ENCODE measurements at regions not wholly inside any gene's neighbourhood (a gene's known extent, or its start where the extent isn't known, plus 50 kb on each side); places are given as distances from the start of the nearest gene placed in this dataset.

GRCh38 chr9:25353783-25354182 lies 324.5 kb downstream of the TUSC1 start:
- H3K23ac ChIP-seq (ENCODE audit: low read depth, low read length, poor library complexity) = no peak overlapping the region
- H2BK15ac ChIP-seq (ENCODE audit: low read length) = no peak overlapping the region
- no peaks in the 10 kb centered on the region for H3K27me3 ChIP-seq (ENCODE audit: control insufficient read depth in 3 of 3, insufficient read depth in 3 of 3, low read depth in 1 of 3, low read length in 3 of 3)
- H3K9me3 ChIP-seq (replicated peaks in 1 of 2; ENCODE audit: control insufficient read depth in 2 of 2, insufficient read depth in 1 of 2, low read depth in 1 of 2, low read length in 2 of 2) = peaks cover 0 to 6% of the 10 kb centered on the region in 2 donors
- no peak overlapping the region for H3K4ac ChIP-seq (ENCODE audit: low read length)
- no peak overlapping the region for H2BK120ac ChIP-seq (ENCODE audit: low read depth, low read length)
- DNase-seq (ENCODE audit: low spot score) = no peak
- H3K4me1 ChIP-seq (ENCODE audit: control insufficient read depth in 2 of 2, insufficient read depth in 1 of 2, low read depth in 1 of 2, low read length in 2 of 2) = no peaks in the 10 kb centered on the region
- no peak overlapping the region for H2AK5ac ChIP-seq (ENCODE audit: low read depth, low read length)
- no peak overlapping the region for H4K8ac ChIP-seq (ENCODE audit: low read depth, low read length)
- H3K14ac ChIP-seq (ENCODE audit: low read length) = no peak overlapping the region
- H3K4me3 ChIP-seq (ENCODE audit: low read length in 2 of 2) = no peak overlapping the region
- no peaks in the 10 kb centered on the region for H3K36me3 ChIP-seq (replicated peaks in 1 of 2; ENCODE audit: control insufficient read depth in 2 of 2, insufficient read depth in 2 of 2, low read length in 2 of 2)
- H3K18ac ChIP-seq (ENCODE audit: low read length) = no peak overlapping the region
- H3K9ac ChIP-seq (ENCODE audit: low read depth, low read length, poor library complexity) = no peak overlapping the region
- WGBS, 2 donors (ENCODE audit: extremely low coverage in 2 of 2, insufficient read length in 2 of 2, insufficient replicate concordance in 1 of 2) = no CpG with 5 or more reads among the region's 1 CpG
- H2BK5ac ChIP-seq (ENCODE audit: low read length) = no peak overlapping the region
- no peak overlapping the region for H3K4me2 ChIP-seq (ENCODE audit: insufficient read depth, low read length, poor library complexity, severe bottlenecking)
- H3K79me1 ChIP-seq (ENCODE audit: low read depth, low read length) = no peaks in the 10 kb centered on the region
- H2AFZ ChIP-seq (ENCODE audit: low read length) = no peak overlapping the region
- no peak overlapping the region for H3K27ac ChIP-seq (replicated peaks; ENCODE audit: low read length)
- no peak overlapping the region for H2BK12ac ChIP-seq (ENCODE audit: low read length)
- H4K91ac ChIP-seq (ENCODE audit: low read depth, low read length, poor library complexity) = no peak overlapping the region

DNA sequence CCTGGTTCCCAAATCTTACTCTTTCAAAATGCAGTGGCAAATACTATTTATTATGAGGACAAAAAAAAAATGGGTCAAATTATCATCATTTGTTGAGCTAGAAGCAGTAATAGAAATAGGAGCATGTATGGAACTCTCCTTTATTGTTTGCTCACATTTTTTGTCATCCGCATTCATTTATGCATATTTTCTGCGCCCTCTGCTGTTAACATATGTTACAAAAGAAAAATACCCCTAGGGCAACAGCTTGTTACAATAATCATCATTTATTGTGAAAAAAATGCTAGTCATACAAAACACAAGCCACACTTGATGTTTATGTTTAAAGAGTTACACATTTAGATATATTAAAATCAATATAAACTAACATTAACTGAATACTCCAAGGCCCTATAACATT lies 328.2 kb downstream of the TUSC1 start:
- H4K8ac ChIP-seq (ENCODE audit: low read depth, low read length) = no peak overlapping the region
- no CpG with 5 or more reads among the region's 2 CpGs for WGBS, 2 donors (ENCODE audit: extremely low coverage in 2 of 2, insufficient read length in 2 of 2, insufficient replicate concordance in 1 of 2)
- H2BK12ac ChIP-seq (ENCODE audit: low read length) = no peak overlapping the region

GRCh38 chr9:25322142-25322541 lies 356.1 kb downstream of the TUSC1 start:
- DNase-seq (ENCODE audit: low spot score) = no peak
- no peak overlapping the region for H3K4ac ChIP-seq (ENCODE audit: low read length)
- H3K4me1 ChIP-seq (ENCODE audit: control insufficient read depth in 2 of 2, insufficient read depth in 1 of 2, low read depth in 1 of 2, low read length in 2 of 2) = no peaks in the 10 kb centered on the region
- no CpG with 5 or more reads among the region's 8 CpGs for WGBS, 2 donors (ENCODE audit: extremely low coverage in 2 of 2, insufficient read length in 2 of 2, insufficient replicate concordance in 1 of 2)
- no peaks in the 10 kb centered on the region for H3K27me3 ChIP-seq (ENCODE audit: control insufficient read depth in 3 of 3, insufficient read depth in 3 of 3, low read depth in 1 of 3, low read length in 3 of 3)
- no peak overlapping the region for H2AK5ac ChIP-seq (ENCODE audit: low read depth, low read length)
- H4K8ac ChIP-seq (ENCODE audit: low read depth, low read length) = no peak overlapping the region
- H4K91ac ChIP-seq (ENCODE audit: low read depth, low read length, poor library complexity) = no peak overlapping the region
- no peak overlapping the region for H3K4me2 ChIP-seq (ENCODE audit: insufficient read depth, low read length, poor library complexity, severe bottlenecking)
- H3K23ac ChIP-seq (ENCODE audit: low read depth, low read length, poor library complexity) = no peak overlapping the region
- H3K36me3 ChIP-seq (replicated peaks in 1 of 2; ENCODE audit: control insufficient read depth in 2 of 2, insufficient read depth in 2 of 2, low read length in 2 of 2) = no peaks in the 10 kb centered on the region
- no peak overlapping the region for H3K14ac ChIP-seq (ENCODE audit: low read length)
- H3K9ac ChIP-seq (ENCODE audit: low read depth, low read length, poor library complexity) = no peak overlapping the region
- no peak overlapping the region for H3K18ac ChIP-seq (ENCODE audit: low read length)
- no peak overlapping the region for H2BK5ac ChIP-seq (ENCODE audit: low read length)
- H3K9me3 ChIP-seq (replicated peaks in 1 of 2; ENCODE audit: control insufficient read depth in 2 of 2, insufficient read depth in 1 of 2, low read depth in 1 of 2, low read length in 2 of 2) = no peaks in the 10 kb centered on the region
- no peak overlapping the region for H2BK12ac ChIP-seq (ENCODE audit: low read length)
- H2BK15ac ChIP-seq (ENCODE audit: low read length) = no peak overlapping the region
- H2BK120ac ChIP-seq (ENCODE audit: low read depth, low read length) = no peak overlapping the region
- H3K79me1 ChIP-seq (ENCODE audit: low read depth, low read length) = no peaks in the 10 kb centered on the region
- H3K4me3 ChIP-seq (ENCODE audit: low read length in 2 of 2) = no peak overlapping the region
- no peak overlapping the region for H2AFZ ChIP-seq (ENCODE audit: low read length)
- no peak overlapping the region for H3K27ac ChIP-seq (replicated peaks; ENCODE audit: low read length)

More for the DNA sequence above, 328.2 kb downstream of the TUSC1 start:
- Histone ChIP-seq H3K36me3 (replicated peaks in 1 of 2; ENCODE audit: control insufficient read depth in 2 of 2, insufficient read depth in 2 of 2, low read length in 2 of 2) (no peaks in the 10 kb centered on the region), H3K18ac (ENCODE audit: low read length) (no peak overlapping the region), H3K4me2 (ENCODE audit: insufficient read depth, low read length, poor library complexity, severe bottlenecking) (no peak overlapping the region), H3K4me3 (ENCODE audit: low read length in 2 of 2) (no peak overlapping the region), H3K79me1 (ENCODE audit: low read depth, low read length) (no peaks in the 10 kb centered on the region), H3K4ac (ENCODE audit: low read length) (no peak overlapping the region), H2BK120ac (ENCODE audit: low read depth, low read length) (no peak overlapping the region), H2BK5ac (ENCODE audit: low read length) (no peak overlapping the region), H3K9me3 (replicated peaks in 1 of 2; ENCODE audit: control insufficient read depth in 2 of 2, insufficient read depth in 1 of 2, low read depth in 1 of 2, low read length in 2 of 2) (no peaks in the 10 kb centered on the region), H3K27me3 (ENCODE audit: control insufficient read depth in 3 of 3, insufficient read depth in 3 of 3, low read depth in 1 of 3, low read length in 3 of 3) (no peaks in the 10 kb centered on the region), H3K9ac (ENCODE audit: low read depth, low read length, poor library complexity) (no peak overlapping the region), H3K4me1 (ENCODE audit: control insufficient read depth in 2 of 2, insufficient read depth in 1 of 2, low read depth in 1 of 2, low read length in 2 of 2) (no peaks in the 10 kb centered on the region), H3K23ac (ENCODE audit: low read depth, low read length, poor library complexity) (no peak overlapping the region), H2BK15ac (ENCODE audit: low read length) (no peak overlapping the region), H2AK5ac (ENCODE audit: low read depth, low read length) (no peak overlapping the region), H3K14ac (ENCODE audit: low read length) (no peak overlapping the region), H2AFZ (ENCODE audit: low read length) (no peak overlapping the region), H4K91ac (ENCODE audit: low read depth, low read length, poor library complexity) (no peak overlapping the region), H3K27ac (replicated peaks; ENCODE audit: low read length) (no peak overlapping the region)
- no peak for DNase-seq (ENCODE audit: low spot score)

DNA sequence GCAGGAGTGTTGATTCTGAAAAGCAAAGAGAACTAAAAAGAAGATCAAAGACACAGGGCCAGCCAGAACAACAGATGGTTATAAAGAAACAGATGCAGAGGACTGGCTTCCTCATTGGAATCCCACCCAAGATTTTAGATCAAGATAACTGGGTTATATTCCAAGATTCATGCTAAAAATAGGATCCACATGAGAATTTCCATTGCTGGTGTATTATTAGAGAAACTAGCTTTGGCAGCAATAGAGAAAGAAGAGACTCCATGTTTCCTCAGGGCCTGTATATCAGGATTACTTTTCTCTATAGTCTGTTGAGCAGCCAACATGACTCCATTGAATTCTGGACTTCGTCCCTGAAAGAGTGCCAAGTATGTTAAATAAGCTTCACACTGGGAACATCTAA lies 367.3 kb downstream of the TUSC1 start:
- Histone ChIP-seq H3K4me1 (ENCODE audit: control insufficient read depth in 2 of 2, insufficient read depth in 1 of 2, low read depth in 1 of 2, low read length in 2 of 2) (no peaks in the 10 kb centered on the region), H2BK5ac (ENCODE audit: low read length) (no peak overlapping the region), H3K18ac (ENCODE audit: low read length) (no peak overlapping the region), H3K4me3 (ENCODE audit: low read length in 2 of 2) (no peak overlapping the region), H3K4me2 (ENCODE audit: insufficient read depth, low read length, poor library complexity, severe bottlenecking) (no peak overlapping the region), H3K4ac (ENCODE audit: low read length) (no peak overlapping the region), H2BK12ac (ENCODE audit: low read length) (no peak overlapping the region), H3K36me3 (replicated peaks in 1 of 2; ENCODE audit: control insufficient read depth in 2 of 2, insufficient read depth in 2 of 2, low read length in 2 of 2) (no peaks in the 10 kb centered on the region), H4K91ac (ENCODE audit: low read depth, low read length, poor library complexity) (no peak overlapping the region), H2BK15ac (ENCODE audit: low read length) (no peak overlapping the region), H3K9me3 (replicated peaks in 1 of 2; ENCODE audit: control insufficient read depth in 2 of 2, insufficient read depth in 1 of 2, low read depth in 1 of 2, low read length in 2 of 2) (no peaks in the 10 kb centered on the region), H3K79me1 (ENCODE audit: low read depth, low read length) (no peaks in the 10 kb centered on the region), H3K9ac (ENCODE audit: low read depth, low read length, poor library complexity) (no peak overlapping the region), H4K8ac (ENCODE audit: low read depth, low read length) (no peak overlapping the region), H3K14ac (ENCODE audit: low read length) (no peak overlapping the region), H2BK120ac (ENCODE audit: low read depth, low read length) (no peak overlapping the region), H3K23ac (ENCODE audit: low read depth, low read length, poor library complexity) (no peak overlapping the region), H2AFZ (ENCODE audit: low read length) (no peak overlapping the region), H3K27ac (replicated peaks; ENCODE audit: low read length) (no peak overlapping the region), H2AK5ac (ENCODE audit: low read depth, low read length) (no peak overlapping the region), H3K27me3 (ENCODE audit: control insufficient read depth in 3 of 3, insufficient read depth in 3 of 3, low read depth in 1 of 3, low read length in 3 of 3) (no peaks in the 10 kb centered on the region)
- DNase-seq (ENCODE audit: low spot score) = no peak
- WGBS, 2 donors (ENCODE audit: extremely low coverage in 2 of 2, insufficient read length in 2 of 2, insufficient replicate concordance in 1 of 2) = no CpG with 5 or more reads among the region's 1 CpG
